ENCODE measurements at regions not wholly inside any gene's neighbourhood (a gene's known extent, or its start where the extent isn't known, plus 50 kb on each side); places are given as distances from the start of the nearest gene placed in this dataset.

DNA sequence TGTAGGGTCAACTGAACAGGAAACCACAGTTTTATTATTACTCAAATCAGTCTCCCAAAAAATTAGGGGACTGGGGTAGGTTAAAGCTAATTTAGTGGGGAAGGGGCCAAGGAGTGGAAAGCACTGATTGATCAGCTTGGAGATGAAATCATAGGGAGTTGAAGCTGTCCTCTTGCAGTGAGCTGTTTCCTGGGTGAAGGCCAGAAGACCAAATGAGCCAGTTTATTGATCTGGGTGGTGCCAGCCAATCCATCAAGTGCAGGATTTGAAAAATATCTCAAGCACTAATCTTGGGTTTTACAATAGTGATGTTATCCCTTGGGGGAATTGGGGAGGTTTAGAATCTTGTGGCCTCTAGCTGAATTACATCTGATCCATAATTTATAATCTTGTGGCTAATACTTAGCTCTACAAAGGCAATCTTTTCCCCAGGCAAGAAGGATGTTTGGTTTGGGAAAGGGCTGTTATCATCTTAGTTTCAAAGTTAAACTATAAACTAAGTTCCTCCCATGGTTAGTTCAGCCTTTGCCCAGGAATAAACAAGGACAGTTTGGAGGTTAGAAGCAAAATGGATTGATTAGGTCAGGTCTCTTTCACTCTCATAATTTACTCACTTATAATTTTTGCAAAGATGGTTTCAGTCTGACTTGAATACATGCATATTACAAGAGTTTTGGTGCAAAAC, 773.5 kb downstream of the XPNPEP1 start:
- TF ChIP-seq USF1 (IDR thresholded peaks at IDR 0.05) = no peak
- no peak for TF ChIP-seq TCF12 (IDR thresholded peaks at IDR 0.05; ENCODE audit: low read depth)
- no peak for TF ChIP-seq CEBPB (IDR thresholded peaks at IDR 0.05)
- no peak for TF ChIP-seq TAF1 (IDR thresholded peaks at IDR 0.05; ENCODE audit: low read depth)
- no peak for TF ChIP-seq FOXM1 (IDR thresholded peaks at IDR 0.05; ENCODE audit: borderline replicate concordance, low read depth)
- no peak for TF ChIP-seq RAD21 (IDR thresholded peaks at IDR 0.05; ENCODE audit: low read depth)
- TF ChIP-seq YY1 (IDR thresholded peaks at IDR 0.05; ENCODE audit: low read depth) = no peak
- no peak for TF ChIP-seq MAX (IDR thresholded peaks at IDR 0.05)
- TF ChIP-seq CREB1 (IDR thresholded peaks at IDR 0.05; ENCODE audit: low read depth) = no peak
- TF ChIP-seq NFIC (IDR thresholded peaks at IDR 0.05) = no peak
- TF ChIP-seq EP300 (IDR thresholded peaks at IDR 0.05; ENCODE audit: borderline replicate concordance) = no peak
- TF ChIP-seq, protein P1, sequence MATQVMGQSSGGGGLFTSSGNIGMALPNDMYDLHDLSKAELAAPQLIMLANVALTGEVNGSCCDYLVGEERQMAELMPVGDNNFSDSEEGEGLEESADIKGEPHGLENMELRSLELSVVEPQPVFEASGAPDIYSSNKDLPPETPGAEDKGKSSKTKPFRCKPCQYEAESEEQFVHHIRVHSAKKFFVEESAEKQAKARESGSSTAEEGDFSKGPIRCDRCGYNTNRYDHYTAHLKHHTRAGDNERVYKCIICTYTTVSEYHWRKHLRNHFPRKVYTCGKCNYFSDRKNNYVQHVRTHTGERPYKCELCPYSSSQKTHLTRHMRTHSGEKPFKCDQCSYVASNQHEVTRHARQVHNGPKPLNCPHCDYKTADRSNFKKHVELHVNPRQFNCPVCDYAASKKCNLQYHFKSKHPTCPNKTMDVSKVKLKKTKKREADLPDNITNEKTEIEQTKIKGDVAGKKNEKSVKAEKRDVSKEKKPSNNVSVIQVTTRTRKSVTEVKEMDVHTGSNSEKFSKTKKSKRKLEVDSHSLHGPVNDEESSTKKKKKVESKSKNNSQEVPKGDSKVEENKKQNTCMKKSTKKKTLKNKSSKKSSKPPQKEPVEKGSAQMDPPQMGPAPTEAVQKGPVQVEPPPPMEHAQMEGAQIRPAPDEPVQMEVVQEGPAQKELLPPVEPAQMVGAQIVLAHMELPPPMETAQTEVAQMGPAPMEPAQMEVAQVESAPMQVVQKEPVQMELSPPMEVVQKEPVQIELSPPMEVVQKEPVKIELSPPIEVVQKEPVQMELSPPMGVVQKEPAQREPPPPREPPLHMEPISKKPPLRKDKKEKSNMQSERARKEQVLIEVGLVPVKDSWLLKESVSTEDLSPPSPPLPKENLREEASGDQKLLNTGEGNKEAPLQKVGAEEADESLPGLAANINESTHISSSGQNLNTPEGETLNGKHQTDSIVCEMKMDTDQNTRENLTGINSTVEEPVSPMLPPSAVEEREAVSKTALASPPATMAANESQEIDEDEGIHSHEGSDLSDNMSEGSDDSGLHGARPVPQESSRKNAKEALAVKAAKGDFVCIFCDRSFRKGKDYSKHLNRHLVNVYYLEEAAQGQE (IDR thresholded peaks at IDR 0.05; ENCODE audit: low read depth) = no peak
- TF ChIP-seq EGR1 (IDR thresholded peaks at IDR 0.05) = no peak

Measured in Ishikawa (cell line).